NCI-H146 (cell line): ENCODE measurements at regions not wholly inside any gene's neighbourhood (a gene's known extent, or its start where the extent isn't known, plus 50 kb on each side); places are given as distances from the start of the nearest gene placed in this dataset.

Source experiments
- DNase-seq: peaks from one replicate; lab custom pipeline; 2025; lab: John Stamatoyannopoulos, UW

GRCh38 chrX:15983034-15983433 lies 128.4 kb upstream of the AP1S2 start:
- DNase-seq, result no peak

DNA sequence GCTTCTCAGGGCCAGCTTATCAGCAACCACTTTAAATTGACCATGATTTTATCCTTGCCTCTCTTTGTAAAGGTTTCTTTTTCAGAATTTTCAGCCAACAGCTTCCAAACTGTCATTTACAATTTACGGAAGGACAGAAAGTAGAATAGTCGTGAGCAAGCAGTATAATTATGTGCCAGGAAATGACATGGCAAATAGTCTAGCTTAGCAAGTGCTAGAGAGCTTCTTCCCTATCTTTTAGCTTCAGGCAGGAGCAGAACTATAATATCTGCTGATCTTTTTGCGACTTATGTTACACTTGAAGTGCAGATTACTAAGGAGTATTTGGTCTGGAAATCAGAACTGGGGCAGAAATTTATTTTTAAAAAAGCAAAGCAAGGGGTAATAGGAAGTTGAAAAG lies 123.0 kb upstream of the AP1S2 start:
- no peak for DNase-seq

DNA sequence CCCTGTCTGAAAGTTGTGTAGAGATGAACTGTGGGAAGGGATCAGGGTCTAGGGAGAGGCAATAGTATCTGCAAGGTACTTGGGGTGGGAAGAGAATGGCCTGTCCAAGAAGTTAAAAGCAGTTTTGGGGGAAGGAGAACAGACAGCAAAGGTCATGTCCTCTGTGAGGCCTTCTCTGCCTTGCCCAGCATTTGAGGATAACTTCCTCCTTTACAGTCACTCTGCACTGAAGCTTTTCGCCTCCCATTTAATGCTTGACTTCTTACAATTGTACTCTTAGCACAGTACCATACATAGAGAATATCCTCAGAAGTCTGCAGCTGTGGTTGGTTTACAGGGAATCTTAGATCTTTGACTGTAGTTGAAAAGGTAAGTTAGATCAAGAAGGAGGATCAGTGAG lies 121.8 kb upstream of the AP1S2 start:
- DNase-seq, result no peak

- no peak for DNase-seq
These were observed 119.3 kb upstream of the AP1S2 start for GRCh38 chrX:15973946-15974345.

DNA sequence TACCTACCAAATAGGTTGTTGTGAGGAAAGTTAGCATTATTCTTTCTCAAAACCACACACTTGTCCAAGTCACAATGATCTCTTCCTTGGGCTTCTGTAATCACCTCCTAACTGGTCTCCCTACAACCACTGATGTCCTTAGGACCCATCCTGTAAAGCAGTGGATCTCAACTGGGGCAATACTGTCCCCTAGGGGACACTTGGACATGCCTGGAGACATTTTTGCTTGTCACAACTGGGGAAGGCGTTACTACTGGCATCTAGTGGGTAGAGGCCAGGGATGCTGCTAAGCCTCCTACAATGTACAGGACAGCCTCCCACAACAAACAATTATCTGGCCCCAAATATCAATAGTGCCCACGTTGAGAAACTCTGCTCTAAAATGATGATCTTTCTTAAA lies 118.7 kb upstream of the AP1S2 start:
- peak; percentile 14 for DNase-seq

DNA sequence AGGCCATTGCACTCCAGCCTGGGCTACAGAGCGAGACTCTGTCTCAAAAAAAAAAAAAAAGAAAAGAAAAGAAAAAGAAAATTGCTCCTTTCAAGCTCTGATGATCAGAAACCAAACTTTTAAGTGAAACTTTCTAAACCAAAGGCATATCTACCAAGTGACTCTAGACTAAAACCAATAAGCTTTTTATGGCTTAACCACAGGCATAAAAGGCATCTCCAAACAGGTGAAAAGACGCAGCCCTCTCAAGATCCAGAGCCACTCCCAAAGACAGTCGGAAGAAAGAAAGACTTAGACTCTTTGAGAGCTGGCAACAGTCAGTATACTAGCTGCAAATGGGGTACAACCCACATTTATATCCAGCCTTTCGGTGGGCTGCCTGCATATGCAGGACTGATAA lies 117.1 kb upstream of the AP1S2 start:
- DNase-seq, result no peak

DNA sequence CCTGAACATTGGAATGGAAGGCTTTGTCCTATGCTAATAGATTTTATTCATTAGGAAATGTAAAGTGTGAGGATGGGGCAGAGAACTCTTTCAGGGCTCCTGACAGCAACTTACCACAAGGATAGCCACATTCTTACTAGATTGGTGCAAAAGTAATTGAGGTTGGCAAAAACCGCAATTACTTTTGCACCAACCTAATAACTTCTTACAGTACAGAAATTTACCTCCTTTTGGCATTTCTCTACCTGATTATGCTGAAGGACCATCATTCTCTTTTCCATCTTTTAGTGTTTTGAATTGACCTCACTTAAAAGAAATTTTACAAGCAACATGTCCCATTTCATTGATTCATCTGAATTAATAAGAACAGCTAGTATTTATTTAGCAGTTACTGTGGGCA lies 109.2 kb upstream of the AP1S2 start:
- DNase-seq, result no peak

- no peak for DNase-seq
These were observed 105.6 kb upstream of the AP1S2 start for GRCh38 chrX:15960237-15960636.

GRCh38 chrX:15956681-15957080 lies 102.1 kb upstream of the AP1S2 start:
- peak; percentile 1 for DNase-seq

DNA sequence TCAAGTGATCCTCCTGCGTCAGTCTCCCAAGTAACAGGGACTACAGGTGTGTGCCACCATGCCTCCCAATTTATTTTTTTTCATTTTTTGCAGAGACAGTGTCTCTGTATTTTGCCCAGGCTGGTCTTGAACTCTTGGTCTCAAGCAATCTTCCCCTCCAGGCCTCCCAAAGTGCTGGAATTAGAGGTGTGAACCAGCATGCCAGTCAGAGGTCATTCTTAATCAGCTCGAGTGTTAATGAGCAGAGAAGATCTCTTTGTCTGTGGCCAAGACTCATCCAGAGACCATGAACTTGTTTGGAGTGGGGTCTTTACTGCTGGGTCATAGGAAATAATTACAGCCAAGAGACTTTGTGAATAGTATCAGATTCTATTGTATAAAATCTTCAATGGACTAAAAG lies 99.2 kb upstream of the AP1S2 start:
- DNase-seq, result no peak

DNA sequence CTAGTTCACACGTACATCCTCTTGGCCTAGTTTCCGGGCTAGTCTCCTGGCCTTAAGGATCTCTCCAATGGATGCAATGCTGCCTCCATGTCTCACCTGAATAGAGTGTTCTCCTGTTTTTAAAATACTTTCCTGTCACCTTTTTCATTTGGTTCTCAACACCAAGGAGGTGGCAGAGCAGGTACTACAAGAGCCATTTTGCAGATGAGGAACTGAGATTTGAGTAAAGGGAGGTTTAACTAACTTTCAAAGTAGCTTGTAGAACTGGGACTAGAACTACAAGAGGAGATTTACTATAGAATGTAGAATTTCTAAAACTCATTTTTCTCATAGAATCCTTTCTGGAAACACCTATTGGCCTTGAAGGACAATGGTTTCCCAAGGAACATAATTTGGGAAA lies 97.6 kb upstream of the AP1S2 start:
- no peak for DNase-seq

DNA sequence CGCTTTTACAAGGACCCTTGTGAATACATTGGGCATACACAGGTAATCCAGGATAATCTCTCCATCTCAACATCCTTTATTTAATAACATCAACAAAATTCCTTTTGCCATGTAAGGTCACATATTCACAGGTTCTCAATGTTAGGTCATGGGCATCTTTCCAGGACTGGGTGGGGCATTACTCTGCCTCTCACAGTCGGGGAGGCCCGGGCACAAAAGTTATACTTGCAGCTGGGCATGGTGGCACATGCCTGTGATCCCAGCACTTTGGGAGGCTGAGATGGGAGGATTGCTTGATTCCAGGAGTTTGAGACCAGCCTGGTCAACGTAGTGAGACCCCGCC lies 93.7 kb upstream of the AP1S2 start:
- DNase-seq, result no peak

- no peak for DNase-seq
These were observed 93.2 kb upstream of the AP1S2 start for GRCh38 chrX:15947648-15948317.

DNA sequence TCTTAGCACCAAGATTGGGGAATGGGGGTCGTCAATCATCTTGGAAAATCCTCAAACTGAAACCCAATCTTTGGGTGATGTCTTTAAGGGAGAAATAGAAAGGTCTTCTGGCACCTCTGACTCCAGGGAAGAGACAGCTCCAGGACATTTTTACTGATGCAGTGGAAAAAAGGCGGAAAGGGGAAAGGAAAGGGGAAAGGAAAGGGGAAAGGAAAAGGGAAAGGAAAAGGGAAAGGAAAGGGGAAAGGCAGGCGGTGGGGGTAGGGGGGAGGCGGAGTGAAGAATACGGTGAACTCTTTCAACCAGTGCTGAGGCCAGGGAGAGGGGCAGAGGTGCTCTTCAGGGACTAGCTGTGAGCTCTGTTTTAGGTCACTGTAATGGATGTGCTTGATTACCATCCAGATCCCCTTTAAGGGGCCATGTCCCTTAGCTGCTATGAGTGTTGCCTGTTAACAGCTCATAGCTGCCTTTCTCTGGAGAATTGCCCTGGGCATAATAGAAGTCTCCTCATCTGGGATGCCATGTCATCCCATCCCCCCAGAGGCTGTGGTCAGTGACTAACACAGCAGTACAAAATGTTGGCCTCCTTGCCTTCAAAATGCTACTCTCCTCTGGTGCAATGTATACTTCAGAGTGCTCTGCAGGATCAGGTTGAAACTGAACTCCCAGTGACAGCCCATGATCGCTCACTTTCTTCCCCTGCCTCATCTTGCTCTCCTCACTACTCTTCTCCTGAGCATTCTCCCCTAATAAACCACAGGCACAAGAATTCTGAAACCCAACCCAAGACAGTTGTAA lies 92.4 kb upstream of the AP1S2 start:
- DNase-seq, result no peak

GRCh38 chrX:15943391-15943790 lies 88.8 kb upstream of the AP1S2 start:
- no peak for DNase-seq

DNA sequence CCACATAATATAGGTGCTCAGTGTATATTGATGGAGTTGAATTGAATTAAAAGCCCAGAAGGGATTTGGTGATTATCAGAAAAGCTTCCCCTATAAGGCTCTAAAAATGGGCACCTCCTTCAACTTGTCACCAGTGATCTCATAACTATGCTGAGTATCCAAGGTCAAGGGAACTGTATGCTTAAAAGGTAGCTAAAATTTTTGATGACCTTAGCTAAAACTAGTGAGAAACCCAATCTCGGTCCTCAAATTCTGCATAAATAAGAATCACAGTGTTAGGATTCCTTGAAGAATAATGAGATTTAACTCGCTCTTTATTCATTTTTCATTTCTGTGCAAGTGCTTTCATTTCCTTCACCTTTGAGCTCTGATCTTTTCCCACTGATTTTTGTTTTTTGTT lies 87.7 kb upstream of the AP1S2 start:
- no peak for DNase-seq

DNA sequence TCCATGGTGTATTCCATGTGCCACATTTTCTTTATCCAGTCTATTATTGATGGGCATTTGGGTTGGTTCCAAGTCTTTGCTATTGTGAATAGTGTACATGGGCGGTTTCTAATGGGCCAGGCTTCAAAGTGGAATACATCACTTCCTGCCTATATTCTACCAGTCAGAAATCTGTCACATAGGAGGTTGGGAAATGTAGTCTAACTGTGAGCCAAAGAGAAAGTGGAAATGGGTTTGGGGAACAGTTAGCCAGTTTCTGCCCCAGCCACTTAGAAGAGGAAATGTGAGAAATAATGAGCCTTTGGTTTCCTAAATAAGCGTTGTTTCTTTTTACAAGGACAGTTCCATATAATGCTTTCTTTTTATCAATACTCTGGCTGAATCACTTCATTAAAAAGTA lies 85.1 kb upstream of the AP1S2 start:
- DNase-seq, result no peak

- DNase-seq, result no peak
These were observed 83.5 kb upstream of the AP1S2 start for GRCh38 chrX:15938072-15938471.

GRCh38 chrX:15931362-15931761 lies 76.7 kb upstream of the AP1S2 start:
- no peak for DNase-seq

GRCh38 chrX:15930585-15930984 lies 76.0 kb upstream of the AP1S2 start:
- peak; percentile 9 for DNase-seq

GRCh38 chrX:15929194-15929593 lies 74.6 kb upstream of the AP1S2 start:
- DNase-seq, result no peak

GRCh38 chrX:15926622-15927021 lies 72.0 kb upstream of the AP1S2 start:
- DNase-seq, result no peak

GRCh38 chrX:15918003-15918402 lies 63.4 kb upstream of the AP1S2 start:
- no peak for DNase-seq

GRCh38 chrX:15916704-15917084 lies 62.1 kb upstream of the AP1S2 start:
- no peak for DNase-seq
